Smooth muscle cell (in vitro differentiated cells): ENCODE measurements at regions not wholly inside any gene's neighbourhood (a gene's known extent, or its start where the extent isn't known, plus 50 kb on each side); places are given as distances from the start of the nearest gene placed in this dataset.

Experiments used
- DNase-seq: peaks from one replicate; lab custom pipeline; 2025; ENCODE audit not compliant: unreplicated experiment; lab: John Stamatoyannopoulos, UW
- H2AFZ ChIP-seq: fragments of 200-600 bp; sonication (generic); 2 replicates; pipeline ENCODE4 v1.6.0; 2016; ENCODE audit warnings: antibody characterized with exemption, low read depth, mild to moderate bottlenecking
- H3F3A ChIP-seq: fragments of 200-600 bp; sonication (generic); 2 replicates; pipeline ENCODE4 v1.6.0; 2017; ENCODE audit warnings: antibody characterized with exemption, low read depth
- H3K27ac ChIP-seq: fragments of 200-600 bp; sonication (generic); 2 replicates; pipeline ENCODE4 v1.5.1; 2016; ENCODE audit warnings: low read depth, mild to moderate bottlenecking
- H3K27me3 ChIP-seq: fragments of 200-600 bp; sonication (generic); 2 replicates; pipeline ENCODE4 v1.6.1; 2016; ENCODE audit warnings: low read depth, mild to moderate bottlenecking
- H3K36me3 ChIP-seq: fragments of 200-600 bp; sonication (generic); 2 replicates; pipeline ENCODE4 v1.5.1; 2016; ENCODE audit warnings: low read depth
- H3K4me1 ChIP-seq: fragments of 200-600 bp; sonication (generic); 2 replicates; pipeline ENCODE4 v1.5.1; 2016; ENCODE audit warnings: low read depth
- H3K4me2 ChIP-seq: fragments of 200-600 bp; sonication (generic); 2 replicates; pipeline ENCODE4 v1.6.0; 2016; ENCODE audit warnings: mild to moderate bottlenecking
- H3K4me3 ChIP-seq: fragments of 200-600 bp; sonication (generic); 2 replicates; pipeline ENCODE4 v1.5.1; 2016; ENCODE audit warnings: mild to moderate bottlenecking
- H3K79me2 ChIP-seq: fragments of 200-600 bp; sonication (generic); 2 replicates; pipeline ENCODE4 v1.6.0; 2016; ENCODE audit warnings: low read depth, mild to moderate bottlenecking
- H3K9ac ChIP-seq: fragments of 200-600 bp; sonication (generic); 2 replicates; pipeline ENCODE4 v1.6.0; 2016; ENCODE audit warnings: low read depth
- H3K9me3 ChIP-seq: fragments of 200-600 bp; sonication (generic); replicated peaks from 2 replicates; pipeline ENCODE4 v1.5.1; 2016; ENCODE audit warnings: low read depth
- H4K20me1 ChIP-seq: fragments of 200-600 bp; sonication (generic); 2 replicates; pipeline ENCODE4 v1.6.0; 2016; ENCODE audit warnings: low read depth
- CTCF ChIP-seq: fragments of 200-600 bp; sonication (generic); IDR thresholded peaks from 2 replicates; pipeline ENCODE4 v1.5.1; 2017; ENCODE audit warnings: borderline replicate concordance, mild to moderate bottlenecking, antibody characterized with exemption; ENCODE audit not compliant: insufficient read depth, poor library complexity, severe bottlenecking
- WGBS: methylation state at CpG from one replicate; pipeline ENCODE4 v1.1.7; 2016; ENCODE audit warnings: low lambda C conversion rate; 5-methylcytosine and 5-hydroxymethylcytosine counted together

GRCh38 chr2:54404270-54404669 lies 51.9 kb upstream of the SPTBN1 start:
- Histone ChIP-seq H3K4me3 (no peak overlapping the region), H3F3A (peaks cover 5% of the 10 kb centered on the region), H3K27ac (no peak overlapping the region), H3K4me1 (peaks cover 3% of the 10 kb centered on the region), H3K79me2 (no peaks in the 10 kb centered on the region), H3K27me3 (no peaks in the 10 kb centered on the region), H2AFZ (peak overlapping the region; percentile 36), H4K20me1 (no peaks in the 10 kb centered on the region), H3K9ac (no peak overlapping the region), H3K36me3 (no peaks in the 10 kb centered on the region), H3K9me3 (no peaks in the 10 kb centered on the region), H3K4me2 (peak overlapping the region; percentile 0)
- no peak for DNase-seq
- 39% methylated on average over 4 of the region's 4 CpGs for WGBS
- TF ChIP-seq CTCF, result no peak

GRCh38 chr2:54406031-54406430 lies 50.1 kb upstream of the SPTBN1 start:
- WGBS, result 84% methylated on average over 4 of the region's 4 CpGs
- TF ChIP-seq CTCF, result no peak
- no peak overlapping the region for H3K4me3 ChIP-seq
- no peaks in the 10 kb centered on the region for H3K27me3 ChIP-seq
- no peak overlapping the region for H3K4me2 ChIP-seq
- no peak overlapping the region for H2AFZ ChIP-seq
- H3K27ac ChIP-seq, result no peak overlapping the region
- H4K20me1 ChIP-seq, result no peaks in the 10 kb centered on the region
- no peak for DNase-seq
- no peaks in the 10 kb centered on the region for H3K79me2 ChIP-seq
- H3K36me3 ChIP-seq, result no peaks in the 10 kb centered on the region
- no peak overlapping the region for H3K9ac ChIP-seq
- peaks cover 5% of the 10 kb centered on the region for H3F3A ChIP-seq
- H3K4me1 ChIP-seq, result peaks cover 3% of the 10 kb centered on the region
- no peaks in the 10 kb centered on the region for H3K9me3 ChIP-seq
